HG03432 (cell line): ENCODE measurements at regions not wholly inside any gene's neighbourhood (a gene's known extent, or its start where the extent isn't known, plus 50 kb on each side); places are given as distances from the start of the nearest gene placed in this dataset.
"Not testable (repeated sequence)": the region's sequence is repeated elsewhere in the genome, so short reads cannot be mapped to it uniquely, and the experiment has no call there.

ENCODE experiments used
- ATAC-seq: cut with Tn5 transposase; IDR thresholded peaks from one replicate; pipeline ENCODE4 v1.9.1; 2021; ENCODE audit warnings: mild to moderate bottlenecking, moderate library complexity; ENCODE audit not compliant: unreplicated experiment

DNA sequence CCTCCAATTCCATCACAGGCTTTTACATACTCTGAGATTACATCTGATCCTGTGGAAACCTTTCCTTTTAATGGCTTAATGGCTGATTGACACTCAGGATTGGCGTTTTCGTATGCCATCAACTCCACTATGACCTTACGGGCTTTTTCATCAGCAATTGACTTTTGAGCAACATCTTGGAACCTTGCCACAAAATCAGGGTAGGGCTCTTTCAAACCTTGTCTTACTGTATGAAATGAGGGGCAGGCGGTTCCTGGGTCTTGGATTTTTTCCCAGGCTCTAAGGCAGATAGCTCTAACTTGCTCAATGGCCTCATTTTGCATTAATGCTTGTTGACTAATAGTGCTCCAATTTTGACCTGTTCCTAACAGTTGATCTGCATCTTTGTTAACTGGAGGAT lies 250.9 kb upstream of the PRKCQ start:
- not testable (repeated sequence) for ATAC-seq

DNA sequence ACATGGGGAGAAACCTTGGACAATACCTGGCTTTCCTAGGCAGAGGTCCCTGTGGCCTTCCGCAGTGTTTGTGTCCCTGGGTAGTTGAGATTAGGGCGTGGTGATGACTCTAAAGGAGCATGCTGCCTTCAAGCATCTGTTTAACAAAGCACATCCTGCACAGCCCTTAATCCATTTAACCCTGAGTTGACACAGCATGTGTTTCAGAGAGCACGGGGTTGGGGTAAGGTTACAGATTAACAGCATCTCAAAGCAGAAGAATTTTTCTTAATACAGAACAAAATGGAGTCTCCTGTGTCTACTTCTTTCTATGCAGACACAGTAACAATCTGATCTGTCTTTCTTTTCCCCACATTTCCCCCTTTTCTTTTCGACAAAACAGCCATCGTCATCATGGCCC lies 244.7 kb upstream of the PRKCQ start:
- ATAC-seq = not testable (repeated sequence)

DNA sequence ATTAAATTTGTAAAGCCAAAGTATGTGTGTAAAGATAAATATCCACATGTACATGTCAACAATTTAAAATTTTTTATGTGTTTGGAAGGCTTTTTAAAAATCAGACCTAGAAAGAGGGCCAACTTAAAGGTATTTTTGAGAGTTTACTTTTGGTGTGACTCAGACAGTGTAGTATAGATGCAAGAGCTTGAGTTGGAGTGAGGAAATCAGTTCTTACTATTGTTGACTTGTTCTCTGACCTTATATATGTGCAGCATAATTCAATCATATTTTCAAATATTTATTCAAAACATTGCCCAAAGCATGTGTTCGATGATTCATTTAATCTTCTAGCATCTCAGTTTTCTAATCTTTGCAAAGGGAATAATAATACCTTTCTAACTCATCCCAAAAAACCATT lies 243.7 kb upstream of the PRKCQ start:
- ATAC-seq = no peak

DNA sequence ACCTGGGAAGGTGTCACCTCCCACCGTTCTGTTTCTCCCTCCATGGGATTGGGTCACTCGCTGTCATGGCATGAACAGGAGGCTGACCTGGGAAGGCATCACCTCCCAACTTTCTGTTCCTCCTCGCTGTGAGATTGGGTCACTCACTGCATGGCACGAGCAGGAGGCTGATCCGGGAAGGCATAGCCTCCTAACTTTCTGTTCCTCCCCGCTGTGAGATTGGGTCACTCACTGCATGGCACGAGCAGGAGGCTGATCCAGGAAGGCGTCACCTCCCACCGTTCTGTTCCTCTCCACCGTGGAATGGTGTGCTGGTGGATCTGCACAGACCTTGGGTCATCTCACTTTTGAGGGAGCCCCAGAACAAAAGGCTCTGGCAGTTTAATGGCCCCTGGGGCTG lies 239.2 kb upstream of the PRKCQ start:
- no peak for ATAC-seq

DNA sequence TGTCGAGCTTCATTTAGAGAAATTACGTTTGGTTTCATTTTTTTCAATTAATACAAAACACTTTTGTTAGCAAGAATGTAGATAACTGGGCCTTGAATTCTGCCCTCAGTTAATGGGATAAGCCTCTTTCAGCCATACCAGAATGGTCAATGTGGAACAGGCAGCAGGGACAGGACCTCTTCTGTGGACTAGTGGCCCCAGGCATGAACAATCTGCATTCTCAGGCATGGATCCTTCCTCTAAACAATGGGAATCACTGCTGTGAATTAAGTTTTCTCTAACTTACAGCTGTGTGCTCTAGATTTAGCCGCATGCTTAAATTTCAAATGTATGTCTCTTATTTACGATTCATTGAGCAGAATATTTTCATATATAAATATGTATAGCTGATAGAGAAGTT lies 237.7 kb upstream of the PRKCQ start:
- ATAC-seq = no peak

DNA sequence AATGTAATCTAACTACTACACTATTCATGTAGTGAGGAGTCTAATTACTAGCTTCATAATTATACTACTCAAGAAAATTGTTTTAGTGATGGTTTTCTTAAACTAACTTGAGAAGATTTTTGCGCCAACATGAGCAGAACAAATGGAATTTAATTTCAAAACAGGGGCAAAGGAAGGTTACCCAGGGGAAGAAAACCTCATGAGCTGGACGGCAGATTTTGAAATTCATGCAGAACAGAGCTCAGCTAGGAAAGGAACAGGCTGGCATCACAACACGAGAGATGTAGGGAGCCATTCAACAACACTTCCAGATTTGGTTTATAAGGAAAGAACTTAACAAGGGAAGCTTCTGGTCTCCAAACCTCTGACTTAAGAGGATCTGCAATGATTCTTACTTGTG lies 235.3 kb upstream of the PRKCQ start:
- no peak for ATAC-seq

DNA sequence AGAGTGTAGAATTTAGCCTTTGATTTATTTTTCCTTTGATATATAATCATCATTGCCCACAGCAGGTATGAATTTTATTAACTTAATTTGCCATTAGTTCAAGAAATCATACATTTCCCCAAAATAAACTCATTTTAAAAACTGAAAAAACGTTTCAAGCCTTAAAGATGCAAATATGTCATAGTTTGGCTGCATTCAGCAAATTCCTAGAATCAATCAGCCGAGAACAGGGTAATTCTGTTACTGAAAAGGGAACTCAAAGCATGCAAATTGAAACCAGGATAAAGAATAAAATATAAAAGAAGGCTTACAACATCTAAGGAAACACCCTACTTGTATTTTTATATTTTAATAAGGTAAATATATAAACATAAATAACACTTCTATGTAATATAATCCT lies 233.8 kb upstream of the PRKCQ start:
- no peak for ATAC-seq

DNA sequence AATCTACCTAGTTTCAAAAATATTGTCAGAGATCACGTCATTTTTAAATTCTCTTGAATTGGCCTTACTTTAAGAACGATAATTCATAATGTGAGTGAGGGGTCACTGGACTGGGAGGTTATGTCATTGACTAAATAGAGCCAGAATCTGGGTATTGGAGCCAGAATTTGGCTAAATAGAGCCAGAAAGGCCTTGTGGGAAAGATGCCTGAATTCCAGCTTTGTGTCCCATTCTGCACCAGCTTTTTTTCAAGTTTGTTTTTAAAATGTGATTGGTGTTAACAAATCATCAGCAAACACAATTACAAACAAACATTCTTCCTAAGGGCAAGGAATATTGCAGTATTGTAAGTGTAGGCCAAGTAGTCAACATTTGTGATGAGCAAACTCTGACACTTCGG lies 233.2 kb upstream of the PRKCQ start:
- ATAC-seq = no peak

DNA sequence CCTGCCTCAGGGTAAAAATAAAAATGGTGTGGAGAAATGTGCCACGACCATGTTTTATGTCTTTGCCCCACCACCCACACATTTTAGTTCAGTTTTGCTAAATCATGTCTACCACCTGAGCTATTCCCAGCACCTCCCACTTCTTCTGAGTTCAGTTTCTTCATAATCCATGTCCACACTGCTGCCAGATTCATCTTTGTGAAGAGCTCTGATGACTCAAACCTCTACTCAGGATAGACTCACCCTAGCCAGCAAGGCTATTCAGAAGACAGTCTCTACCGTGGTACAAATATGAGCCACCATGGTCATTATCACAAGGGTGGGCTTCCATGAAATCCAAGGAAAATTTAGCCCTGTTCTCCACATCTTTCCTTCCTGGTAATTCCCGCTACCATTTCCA lies 231.1 kb upstream of the PRKCQ start:
- ATAC-seq = no peak

DNA sequence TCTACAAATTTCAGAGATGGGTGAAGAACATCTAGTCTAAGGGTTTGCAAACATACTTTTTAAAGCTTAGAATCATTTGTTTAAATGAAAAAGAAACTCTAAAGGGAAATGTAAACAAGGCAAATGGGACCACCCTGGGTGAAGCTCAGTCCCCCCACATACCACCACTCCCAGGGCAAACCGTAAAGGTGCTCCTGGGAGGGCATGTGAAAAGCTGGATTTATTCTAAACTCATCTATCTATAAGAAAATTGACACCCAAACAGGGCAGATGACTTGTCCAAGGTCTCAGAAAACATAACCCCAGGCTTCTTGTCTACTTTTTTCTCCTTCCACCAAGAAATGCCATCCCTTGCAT lies 223.3 kb upstream of the PRKCQ start:
- ATAC-seq = no peak

DNA sequence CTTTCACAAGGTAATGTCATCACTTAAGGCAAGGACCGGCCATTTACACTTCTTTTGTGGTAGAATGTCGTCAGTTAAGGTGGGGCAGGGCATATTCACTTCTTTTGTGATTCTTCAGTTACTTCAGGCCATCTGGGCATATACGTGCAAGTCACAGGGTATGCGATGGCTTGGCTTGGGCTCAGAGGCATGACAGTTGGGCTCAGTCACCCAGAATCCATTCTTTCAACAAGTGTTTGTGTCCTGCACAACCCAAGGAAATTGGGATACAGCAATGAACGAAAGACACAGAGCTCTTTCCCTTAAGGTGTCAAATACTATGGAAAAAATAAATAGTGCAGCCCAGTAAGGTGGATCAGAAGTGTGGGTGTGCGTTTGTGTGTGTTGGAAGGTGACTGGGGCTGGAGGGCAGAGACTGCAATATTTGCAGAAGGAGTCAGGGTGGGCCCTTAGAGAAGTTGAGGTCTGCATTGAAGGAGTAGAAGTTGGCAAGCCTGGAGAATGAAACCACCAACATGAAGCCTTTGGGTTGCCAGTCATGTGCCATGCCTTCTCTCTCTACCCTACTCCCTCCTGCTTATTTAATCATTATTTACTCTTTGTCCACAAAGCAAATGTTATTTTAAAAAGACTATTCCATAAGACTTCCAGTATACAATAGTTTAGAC lies 222.8 kb upstream of the PRKCQ start:
- ATAC-seq = no peak

DNA sequence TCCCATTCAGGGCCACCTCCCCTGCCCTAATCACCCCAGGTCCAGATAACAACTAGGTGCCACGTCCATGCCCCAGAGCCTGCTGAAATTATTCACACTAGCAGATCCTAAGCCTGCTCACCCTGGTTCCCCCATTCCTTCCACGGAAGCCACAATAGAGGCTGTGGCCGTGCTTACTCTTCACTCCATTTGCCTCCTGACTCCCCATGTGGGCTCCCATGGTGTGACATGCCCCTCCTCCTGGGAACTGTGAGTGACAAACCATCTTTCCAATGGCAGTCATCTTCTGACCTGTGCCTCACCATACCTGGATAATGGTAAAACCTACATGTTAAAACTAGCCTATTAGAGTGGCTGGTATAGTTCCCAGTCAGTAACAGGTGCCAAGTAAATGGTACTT lies 216.2 kb upstream of the PRKCQ start:
- ATAC-seq = no peak

DNA sequence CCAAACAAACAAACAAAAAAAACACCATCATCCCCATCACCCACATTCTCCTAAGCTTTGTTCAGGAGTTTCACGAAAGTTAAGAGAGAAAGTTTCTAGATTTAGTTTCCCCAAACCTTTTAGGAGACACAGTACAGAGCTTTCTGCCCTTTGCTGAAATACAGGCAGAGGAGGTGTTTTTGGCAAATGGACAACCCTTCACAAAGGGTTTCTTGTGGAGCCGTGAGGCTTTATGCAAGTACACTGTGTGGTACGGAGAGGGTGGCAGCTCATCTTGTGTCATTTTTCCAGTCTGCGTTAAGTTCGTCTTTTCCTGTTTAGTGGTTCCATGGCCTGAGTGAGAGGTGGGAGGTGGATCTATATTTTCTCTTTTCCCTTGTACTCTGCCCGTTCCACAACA lies 215.5 kb upstream of the PRKCQ start:
- no peak for ATAC-seq

DNA sequence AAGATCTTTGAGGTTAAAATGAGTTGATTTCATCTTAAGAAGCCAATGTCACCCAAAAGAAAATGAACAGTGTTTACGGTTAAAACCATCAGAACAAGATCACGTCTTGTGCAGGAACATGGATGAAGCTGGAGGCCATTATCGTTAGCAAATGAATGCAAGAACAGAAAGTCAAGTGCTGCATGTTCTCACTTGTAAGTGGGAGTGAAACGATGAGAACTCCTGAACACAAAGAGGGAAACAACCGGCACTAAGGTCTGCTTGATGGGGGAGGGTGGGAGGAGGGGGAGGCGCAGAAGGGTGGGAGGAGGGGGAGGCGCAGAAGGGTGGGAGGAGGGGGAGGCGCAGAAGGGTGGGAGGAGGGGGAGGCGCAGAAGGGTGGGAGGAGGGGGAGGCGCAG lies 214.8 kb upstream of the PRKCQ start:
- ATAC-seq = not testable (repeated sequence)

DNA sequence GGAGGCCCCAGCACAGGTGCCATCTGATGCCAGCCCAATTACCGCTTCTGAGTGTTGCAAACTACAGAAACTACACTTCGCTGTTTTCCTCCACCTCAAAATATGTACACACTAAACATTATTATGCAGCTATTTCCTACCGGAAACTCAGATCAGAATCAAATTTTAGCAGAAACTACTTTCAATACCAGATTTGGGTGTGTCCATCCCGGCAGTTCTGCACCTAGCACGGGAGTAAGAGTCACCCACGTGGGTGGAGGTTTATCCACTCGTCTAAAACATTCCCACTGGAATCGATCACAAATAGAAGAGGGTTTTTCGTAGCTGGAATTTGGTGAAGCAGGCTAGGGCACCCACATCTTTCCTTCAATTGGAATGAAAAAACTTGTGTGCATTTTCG lies 214.4 kb upstream of the PRKCQ start:
- ATAC-seq = no peak

DNA sequence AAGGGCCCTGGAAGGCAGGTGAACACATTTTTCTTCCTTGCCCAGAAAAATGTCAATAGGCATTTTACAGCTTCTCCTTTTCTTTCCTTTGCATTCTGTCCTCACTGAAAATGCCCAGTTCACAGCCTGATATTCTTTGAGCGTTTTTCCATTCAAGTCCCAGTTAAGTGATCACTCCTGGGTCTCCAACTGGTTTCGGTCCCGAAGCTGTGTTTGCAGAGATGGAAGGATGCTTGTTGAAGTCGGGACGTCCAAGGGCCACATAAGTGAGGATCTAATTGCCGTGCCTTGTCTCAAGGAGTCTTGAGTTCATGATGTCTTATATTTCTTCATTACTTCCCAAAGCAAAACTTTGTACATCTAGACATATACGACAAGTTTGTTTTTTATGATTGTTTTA lies 208.7 kb upstream of the PRKCQ start:
- ATAC-seq = no peak

DNA sequence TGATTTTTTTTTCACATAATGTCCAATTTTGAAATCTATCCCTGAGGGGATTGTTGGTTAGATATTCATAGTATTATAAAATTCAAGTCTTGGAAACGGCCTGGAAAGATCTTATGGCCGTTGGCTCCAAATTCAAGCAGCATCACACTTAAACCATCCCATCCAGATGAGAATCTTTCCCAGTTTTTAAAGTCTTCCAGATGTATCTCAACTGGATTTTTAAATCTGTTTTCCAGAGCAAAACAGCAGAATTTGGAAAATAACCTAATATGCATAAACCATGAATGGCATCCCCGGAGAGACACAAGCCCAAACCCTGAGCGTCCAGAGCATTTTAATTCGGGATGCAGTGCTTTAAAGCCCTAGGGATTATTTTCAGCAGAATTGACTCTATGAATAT lies 208.2 kb upstream of the PRKCQ start:
- ATAC-seq = no peak

DNA sequence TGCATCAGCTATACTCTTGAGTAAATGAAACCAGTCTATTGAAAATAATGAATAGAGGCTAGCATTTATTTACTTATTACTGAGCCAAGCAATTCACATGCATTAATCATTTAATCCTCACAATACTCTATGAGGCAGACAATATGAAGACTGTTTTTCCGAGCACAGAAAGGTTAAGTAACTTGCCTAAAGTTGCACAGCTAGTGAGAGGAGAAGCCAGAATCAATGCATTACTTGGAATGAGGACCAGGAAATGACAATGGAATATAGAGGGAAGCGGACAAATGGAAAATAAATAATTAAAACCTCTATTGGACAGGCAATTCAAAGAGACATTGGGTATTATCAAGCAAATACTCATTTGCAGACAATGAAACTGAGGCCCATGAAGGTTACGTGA lies 207.6 kb upstream of the PRKCQ start:
- no peak for ATAC-seq

DNA sequence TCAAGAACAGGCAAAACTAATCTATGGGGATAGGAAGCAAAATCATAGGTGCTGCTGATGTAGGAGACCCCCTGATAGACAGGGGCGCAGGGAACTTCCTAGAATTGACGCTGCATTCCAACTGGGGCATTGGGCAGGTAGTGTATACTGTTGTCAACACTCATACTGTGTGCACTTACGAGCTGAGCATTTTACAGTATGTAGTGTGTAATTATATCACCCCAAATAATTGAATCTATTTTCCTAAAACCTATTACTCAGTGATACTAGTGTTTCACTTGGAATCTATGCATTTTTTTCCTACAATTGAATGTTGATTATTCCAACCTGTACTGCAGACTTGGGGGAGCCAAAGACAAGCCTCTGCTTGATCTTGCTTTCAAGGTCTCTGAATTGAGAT lies 207.0 kb upstream of the PRKCQ start:
- ATAC-seq = no peak

DNA sequence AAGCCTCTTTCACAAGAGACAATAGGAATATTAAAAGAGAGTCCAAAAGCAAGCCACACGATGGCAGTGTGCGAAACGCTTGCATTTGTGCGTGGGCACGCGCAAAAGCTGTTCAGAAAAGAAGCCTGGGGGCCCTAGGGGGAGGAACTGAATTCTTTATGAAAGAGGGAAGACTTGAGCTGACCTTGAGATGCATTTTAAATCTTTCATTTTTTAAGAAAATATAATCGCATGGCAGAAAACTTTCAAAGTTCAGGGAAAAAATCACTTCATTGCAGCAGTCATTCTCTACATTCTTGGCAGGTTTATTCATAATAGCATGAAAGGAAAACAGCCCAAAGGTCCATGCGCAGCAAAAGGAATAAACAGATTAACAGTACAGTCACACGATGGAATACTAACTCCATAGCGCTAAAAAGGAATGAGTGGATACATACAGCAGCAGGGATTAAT lies 206.5 kb upstream of the PRKCQ start:
- no peak for ATAC-seq

DNA sequence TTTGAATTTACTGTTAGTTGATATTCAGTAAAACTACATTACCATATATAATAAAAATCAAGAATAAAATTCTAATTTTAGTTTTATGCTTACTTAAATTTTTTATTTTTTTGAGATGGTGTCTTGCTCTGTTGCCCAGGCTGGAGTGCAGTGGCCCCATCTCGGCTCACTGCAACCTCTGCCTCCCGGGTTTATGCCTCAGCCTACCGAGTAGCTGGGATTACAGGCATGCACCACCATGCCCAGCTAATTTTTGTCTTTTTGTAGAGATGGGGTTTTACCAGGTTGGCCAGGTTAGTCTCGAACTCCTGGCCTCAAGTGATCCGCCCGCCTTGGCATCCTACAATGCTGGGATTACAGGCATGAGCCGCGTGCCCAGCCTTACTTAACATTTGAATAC lies 204.4 kb upstream of the PRKCQ start:
- not testable (repeated sequence) for ATAC-seq

DNA sequence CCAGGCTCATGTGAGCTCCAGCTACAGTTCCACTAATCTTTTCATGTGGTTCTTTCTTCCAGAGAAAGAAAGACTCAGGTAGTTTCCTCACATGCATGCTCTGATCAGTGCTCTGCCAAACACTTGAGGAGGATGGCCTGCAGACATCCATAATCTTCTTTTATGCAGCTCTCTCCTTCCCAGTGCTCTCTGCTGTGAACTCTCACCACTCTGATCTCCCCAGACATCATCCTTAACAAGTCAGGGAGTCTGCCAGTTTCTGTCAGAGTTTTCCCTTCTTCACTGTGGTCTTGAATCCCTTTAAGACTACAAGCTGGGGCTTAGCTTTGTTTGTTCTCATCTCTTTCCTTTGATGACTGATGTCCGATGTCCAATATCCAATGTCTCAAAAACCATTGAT lies 203.4 kb upstream of the PRKCQ start:
- ATAC-seq = no peak

DNA sequence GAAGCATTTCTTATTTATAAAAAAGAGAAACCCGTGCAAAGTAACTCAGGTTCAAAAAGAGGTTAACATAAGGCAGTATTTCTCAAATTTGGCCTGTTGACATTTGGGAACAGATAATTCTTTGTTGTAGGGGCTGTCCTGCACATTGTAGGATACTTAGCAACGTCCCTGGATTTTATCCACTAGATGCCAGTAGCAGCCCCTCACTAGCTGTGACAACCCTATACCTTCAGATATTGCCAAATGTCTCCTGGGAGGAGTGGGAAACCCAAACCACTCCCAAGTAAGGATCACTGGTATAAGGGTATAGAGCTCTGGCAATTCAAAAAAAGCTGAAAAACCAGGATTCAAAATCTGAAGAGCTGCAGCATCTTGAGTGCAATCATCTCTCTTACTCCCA lies 202.3 kb upstream of the PRKCQ start:
- ATAC-seq = no peak
